AG09319 (cell line): ENCODE measurements at regions not wholly inside any gene's neighbourhood (a gene's known extent, or its start where the extent isn't known, plus 50 kb on each side); places are given as distances from the start of the nearest gene placed in this dataset.

Source experiments
- DNase-seq: peaks from one replicate; pipeline ENCODE4 v3.0.0-alpha.2; 2010; ENCODE audit warnings: low read depth; ENCODE audit errors: extremely low read depth
- CTCF ChIP-seq: IDR thresholded peaks from 2 replicates; pipeline ENCODE4 v1.5.1; 2011; ENCODE audit warnings: low read depth, mild to moderate bottlenecking, inconsistent platforms, low read length, moderate library complexity

DNA sequence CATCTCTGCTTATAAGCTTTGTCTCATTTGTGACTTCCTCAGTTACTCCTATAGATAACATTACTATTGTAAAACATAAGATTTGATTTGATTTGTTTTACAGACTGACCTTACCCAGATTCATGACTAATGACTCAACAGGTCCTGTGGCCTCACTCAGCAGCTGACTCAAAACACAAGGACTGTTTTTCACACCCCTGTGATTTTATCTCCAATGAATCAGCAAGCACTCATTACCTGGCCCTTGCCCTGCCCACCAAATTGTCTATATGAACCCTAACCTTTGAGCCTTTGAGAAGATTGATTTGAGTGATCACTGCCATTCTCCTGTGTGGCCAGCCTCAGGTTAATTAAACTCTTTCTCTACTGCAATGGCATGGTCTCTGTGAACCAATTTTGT, 1064.6 kb upstream of the LRRTM3 start:
- no peak for DNase-seq
- no peak for TF ChIP-seq CTCF
